OCI-LY1 (cell line): ENCODE measurements at regions not wholly inside any gene's neighbourhood (a gene's known extent, or its start where the extent isn't known, plus 50 kb on each side); places are given as distances from the start of the nearest gene placed in this dataset.

Source experiments
- H2AFZ ChIP-seq: fragments of 200-600 bp; sonication (generic), shearing (Covaris generic); 2 replicates; pipeline ENCODE4 v1.6.0; 2014; ENCODE audit warnings: antibody characterized with exemption, mild to moderate bottlenecking, low read length
- H3F3A ChIP-seq: fragments of 200-600 bp; sonication (generic), shearing (Covaris generic); 2 replicates; pipeline ENCODE4 v1.6.0; 2014; ENCODE audit warnings: mild to moderate bottlenecking, antibody characterized with exemption, low read length, moderate library complexity; ENCODE audit not compliant: insufficient read depth
- H3K27ac ChIP-seq: fragments of 200-600 bp; sonication (generic); 2 replicates; pipeline ENCODE4 v1.5.1; 2014; ENCODE audit warnings: low read length, mixed run types, mild to moderate bottlenecking, low read depth; ENCODE audit not compliant: poor library complexity, severe bottlenecking
- H3K27me3 ChIP-seq: fragments of 200-600 bp; sonication (generic); 2 replicates; pipeline ENCODE4 v1.6.0; 2014; ENCODE audit warnings: antibody characterized with exemption, mild to moderate bottlenecking, low read length, moderate library complexity; ENCODE audit not compliant: insufficient read depth
- H3K36me3 ChIP-seq: fragments of 200-600 bp; sonication (generic); 2 replicates; pipeline ENCODE4 v1.6.1; 2014; ENCODE audit warnings: mild to moderate bottlenecking, antibody characterized with exemption, low read length, moderate library complexity, mixed read lengths; ENCODE audit not compliant: insufficient read depth
- H3K4me1 ChIP-seq: fragments of 200-600 bp; sonication (generic); 2 replicates; pipeline ENCODE4 v1.5.1; 2014; ENCODE audit warnings: mild to moderate bottlenecking, low read length, moderate library complexity; ENCODE audit not compliant: insufficient read depth, severe bottlenecking
- H3K4me2 ChIP-seq: fragments of 200-600 bp; sonication (generic), shearing (Covaris generic); 2 replicates; pipeline ENCODE4 v1.6.1; 2014; ENCODE audit warnings: low read length
- H3K4me3 ChIP-seq: fragments of 200-600 bp; sonication (generic); 2 replicates; pipeline ENCODE4 v1.5.1; 2014; ENCODE audit warnings: low read length, low read depth, mild to moderate bottlenecking, mixed read lengths; ENCODE audit not compliant: poor library complexity, severe bottlenecking
- H3K79me2 ChIP-seq: fragments of 200-600 bp; shearing (Covaris generic); 2 replicates; pipeline ENCODE4 v1.6.1; 2016; ENCODE audit warnings: mixed run types, low read length, mixed read lengths; ENCODE audit not compliant: insufficient read depth
- H3K9ac ChIP-seq: fragments of 200-600 bp; sonication (generic), shearing (Covaris generic); 2 replicates; pipeline ENCODE4 v1.6.1; 2014; ENCODE audit warnings: mild to moderate bottlenecking, low read length, mixed read lengths
- H3K9me2 ChIP-seq: fragments of 200-600 bp; sonication (generic), shearing (Covaris generic); 2 replicates; pipeline ENCODE4 v1.6.1; 2014; ENCODE audit warnings: low read depth, mild to moderate bottlenecking, low read length, mixed read lengths
- H3K9me3 ChIP-seq: fragments of 200-600 bp; shearing (Covaris generic); 2 replicates; pipeline ENCODE4 v1.6.1; 2014; ENCODE audit warnings: low read length, mixed read lengths
- H4K20me1 ChIP-seq: fragments of 200-600 bp; sonication (generic), shearing (Covaris generic); 2 replicates; pipeline ENCODE4 v1.6.0; 2016; ENCODE audit warnings: mild to moderate bottlenecking, low read length; ENCODE audit not compliant: insufficient read depth
- CTCF ChIP-seq: fragments of 200-600 bp; sonication (generic), shearing (Covaris generic); IDR thresholded peaks from 2 replicates; pipeline ENCODE4 v1.5.1; 2017; ENCODE audit warnings: mild to moderate bottlenecking, antibody characterized with exemption, low read length, moderate library complexity, mixed read lengths
- EZH2 ChIP-seq: fragments of 200-600 bp; sonication (generic), shearing (Covaris generic); IDR thresholded peaks from 2 replicates; pipeline ENCODE4 v1.8.0; 2017; ENCODE audit warnings: borderline replicate concordance, mixed run types, mild to moderate bottlenecking, antibody characterized with exemption, low read length, moderate library complexity, mixed read lengths

DNA sequence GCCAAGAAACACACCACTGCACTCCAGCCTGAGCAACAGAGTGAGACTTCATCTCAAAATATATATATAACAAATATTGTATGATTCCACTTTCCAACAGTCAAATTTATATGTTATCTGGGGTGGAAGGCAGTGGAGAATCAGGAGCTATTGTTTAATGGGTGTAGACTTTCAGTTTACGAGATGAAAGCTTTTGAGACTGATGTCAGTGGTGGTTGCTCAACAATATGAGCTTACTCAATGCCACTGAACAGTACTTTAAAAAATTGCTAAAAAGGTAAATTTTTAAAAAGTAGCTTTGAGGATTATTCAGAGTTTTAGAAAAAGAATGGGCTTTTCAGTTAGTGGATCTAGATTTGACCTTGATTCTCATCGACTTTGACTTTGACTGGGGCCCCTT lies 105.9 kb upstream of the ST6GAL2 start:
- Histone ChIP-seq H3K4me2 (no peak overlapping the region), H3K9me2 (no peaks in the 10 kb centered on the region), H3K9me3 (no peaks in the 10 kb centered on the region), H3K27me3 (no peaks in the 10 kb centered on the region), H4K20me1 (no peaks in the 10 kb centered on the region), H3K4me3 (no peak overlapping the region), H3K79me2 (no peaks in the 10 kb centered on the region), H3K9ac (no peak overlapping the region), H3K36me3 (no peaks in the 10 kb centered on the region), H3F3A (no peaks in the 10 kb centered on the region), H2AFZ (no peak overlapping the region), H3K27ac (no peak overlapping the region), H3K4me1 (no peaks in the 10 kb centered on the region)
- TF ChIP-seq CTCF (no peak), EZH2 (no peak)

DNA sequence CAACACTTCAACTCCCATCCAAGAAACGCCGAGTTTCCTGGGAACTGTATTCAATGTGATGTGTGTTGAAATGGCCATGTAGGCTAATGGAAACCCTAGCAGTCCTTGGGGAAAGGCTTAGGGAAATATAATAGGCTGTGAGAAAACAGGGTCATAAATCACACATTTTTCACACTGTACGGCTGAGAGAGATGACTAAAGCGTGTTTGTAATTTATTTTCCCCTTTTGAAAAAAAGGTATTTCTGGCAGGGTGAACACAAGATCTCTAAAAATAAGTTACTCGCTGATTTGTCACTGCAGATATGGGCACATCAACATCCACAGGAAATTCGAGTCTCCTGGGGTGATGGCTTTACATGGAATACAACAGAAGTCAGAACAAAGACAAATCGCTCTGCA lies 109.6 kb upstream of the ST6GAL2 start:
- no peak overlapping the region for H2AFZ ChIP-seq
- H3K36me3 ChIP-seq: no peaks in the 10 kb centered on the region
- no peak overlapping the region for H3K4me3 ChIP-seq
- TF ChIP-seq EZH2 (no peak), CTCF (no peak)
- H3F3A ChIP-seq: no peaks in the 10 kb centered on the region
- no peaks in the 10 kb centered on the region for H3K4me1 ChIP-seq
- H4K20me1 ChIP-seq: no peaks in the 10 kb centered on the region
- H3K9me3 ChIP-seq: no peaks in the 10 kb centered on the region
- no peaks in the 10 kb centered on the region for H3K27me3 ChIP-seq
- no peak overlapping the region for H3K9ac ChIP-seq
- no peaks in the 10 kb centered on the region for H3K79me2 ChIP-seq
- H3K4me2 ChIP-seq: no peak overlapping the region
- H3K9me2 ChIP-seq: no peaks in the 10 kb centered on the region
- no peak overlapping the region for H3K27ac ChIP-seq

DNA sequence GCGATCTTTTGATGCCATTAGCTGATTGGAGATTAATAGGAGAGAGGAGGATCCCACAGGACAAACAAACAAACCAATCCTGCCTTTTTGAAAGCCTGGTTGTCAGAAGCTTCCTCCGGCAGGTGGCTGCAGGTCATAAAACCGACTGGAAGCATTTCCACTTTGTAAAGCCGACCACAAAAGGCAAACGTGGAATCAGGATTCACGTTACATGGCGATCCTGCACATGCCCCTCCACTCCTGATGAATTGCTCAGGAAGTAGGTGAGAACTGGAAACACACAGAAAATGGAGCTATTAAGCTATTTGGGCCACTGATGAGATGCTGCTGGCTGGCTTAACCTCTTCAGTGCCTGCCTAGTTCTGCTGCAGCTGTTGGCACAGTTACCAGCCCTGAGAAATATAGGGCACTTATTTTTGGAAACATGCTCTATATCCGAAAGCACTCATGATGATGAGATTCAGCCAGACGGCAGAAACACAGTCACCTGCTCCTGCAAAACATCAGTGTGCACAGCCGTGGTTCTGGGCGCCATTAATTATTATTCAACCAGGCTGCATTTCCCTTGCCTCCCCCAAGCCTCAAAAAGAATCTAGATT lies 110.3 kb upstream of the ST6GAL2 start:
- Histone ChIP-seq H3K4me3 (no peak overlapping the region), H3K79me2 (no peaks in the 10 kb centered on the region), H2AFZ (no peak overlapping the region), H3F3A (no peaks in the 10 kb centered on the region), H3K27ac (no peak overlapping the region), H3K4me2 (no peak overlapping the region), H3K4me1 (no peaks in the 10 kb centered on the region), H3K9ac (no peak overlapping the region), H3K27me3 (no peaks in the 10 kb centered on the region), H4K20me1 (no peaks in the 10 kb centered on the region), H3K9me2 (no peaks in the 10 kb centered on the region), H3K9me3 (no peaks in the 10 kb centered on the region), H3K36me3 (no peaks in the 10 kb centered on the region)
- TF ChIP-seq EZH2: no peak
- TF ChIP-seq CTCF: no peak
